IPS-NIHi7 (cell line): ENCODE measurements at regions not wholly inside any gene's neighbourhood (a gene's known extent, or its start where the extent isn't known, plus 50 kb on each side); places are given as distances from the start of the nearest gene placed in this dataset.
"Not testable (repeated sequence)": the region's sequence is repeated elsewhere in the genome, so short reads cannot be mapped to it uniquely, and the experiment has no call there.

ENCODE experiments used
- DNase-seq: peaks from one replicate; pipeline ENCODE4 v3.0.0; 2012; ENCODE audit warnings: mixed read lengths; ENCODE audit errors: extremely low spot score

- not testable (repeated sequence) for DNase-seq
These were observed 144.6 kb upstream of the DUSP22 start for GRCh38 chr6:147651-148050.

DNA sequence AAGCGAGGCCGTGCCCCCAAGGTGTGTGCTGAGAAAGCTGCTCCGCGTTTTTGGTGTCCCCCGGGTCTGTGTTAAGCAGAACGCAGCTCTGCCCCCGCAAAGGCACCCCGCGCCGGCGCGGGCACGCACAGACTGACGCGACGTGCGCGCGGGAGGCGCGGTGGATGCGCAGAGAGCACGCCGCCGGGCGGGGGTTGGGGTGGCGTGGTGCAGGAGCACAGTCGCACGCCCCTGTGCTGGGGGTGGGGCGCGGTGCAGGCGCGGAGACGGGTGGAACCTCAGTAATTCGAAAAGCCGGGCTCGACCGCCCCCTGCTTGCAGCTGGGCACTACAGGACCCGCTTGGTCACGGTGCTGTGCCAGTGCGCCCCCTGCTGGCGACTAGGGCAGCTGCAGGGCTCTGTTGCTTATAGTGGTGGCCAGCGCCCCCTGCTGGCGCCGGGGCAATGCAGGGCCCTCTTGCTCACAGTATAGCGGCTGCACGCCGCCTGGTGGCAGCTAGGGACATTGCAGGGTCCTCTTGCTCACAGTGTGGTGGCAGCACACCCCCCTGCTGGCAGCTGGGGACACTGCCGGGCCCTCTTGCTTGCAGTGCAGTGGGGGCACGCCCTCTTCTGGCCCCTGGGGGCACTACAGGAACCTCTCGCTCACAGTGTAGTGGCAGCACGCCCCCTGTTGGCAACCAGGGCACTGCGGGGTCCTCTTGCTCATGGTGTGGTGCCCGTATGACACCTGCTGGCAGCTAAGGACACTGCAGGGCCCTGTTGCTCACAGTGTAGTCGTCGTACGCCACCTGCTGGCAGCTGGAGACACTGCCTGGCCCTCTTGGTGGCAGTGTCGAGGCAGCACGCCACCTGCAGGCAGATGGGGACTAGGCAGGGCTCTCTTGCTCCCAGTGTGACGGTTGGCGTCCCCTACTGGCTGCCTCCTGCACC lies 144.0 kb upstream of the DUSP22 start:
- DNase-seq = not testable (repeated sequence)

DNA sequence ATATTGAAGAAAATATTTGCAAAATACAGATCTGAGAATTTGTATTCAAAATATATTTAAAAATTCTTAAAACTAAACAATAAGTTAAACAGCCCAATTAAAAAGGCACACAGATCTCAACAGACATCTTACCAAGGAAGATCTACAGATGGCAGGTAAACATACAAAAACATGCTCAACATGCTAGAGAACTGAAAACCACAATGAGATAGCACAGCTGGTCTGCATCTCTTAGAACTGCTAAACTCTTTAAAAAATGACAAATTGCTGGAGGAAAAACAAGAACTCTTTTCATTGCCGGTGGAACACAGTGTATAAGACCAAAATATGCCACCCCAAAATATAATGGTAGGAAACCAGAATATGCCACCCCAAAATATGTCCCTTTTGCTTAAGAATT lies 142.1 kb upstream of the DUSP22 start:
- not testable (repeated sequence) for DNase-seq

DNA sequence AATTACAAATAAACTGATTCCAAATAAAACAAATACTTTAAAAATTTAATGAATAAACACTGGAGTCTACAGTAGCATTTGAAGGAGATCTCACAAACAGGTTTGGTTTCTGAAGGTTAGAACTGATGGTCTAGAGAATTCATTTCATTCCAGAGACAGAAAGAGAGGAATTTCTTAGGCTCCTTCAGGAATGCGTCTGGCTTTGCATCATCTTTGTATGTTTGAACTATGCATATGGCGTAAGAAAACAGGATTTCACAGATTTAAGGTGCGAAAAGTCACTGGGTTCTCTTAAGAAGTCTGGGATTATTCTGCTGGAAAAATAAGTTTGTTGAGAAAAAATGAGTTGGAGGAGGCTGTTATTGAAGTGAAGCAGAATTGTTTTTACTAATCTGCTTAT lies 139.9 kb upstream of the DUSP22 start:
- not testable (repeated sequence) for DNase-seq

- not testable (repeated sequence) for DNase-seq
These were observed 139.3 kb upstream of the DUSP22 start for GRCh38 chr6:153026-153425.

GRCh38 chr6:153867-154266 lies 138.4 kb upstream of the DUSP22 start:
- not testable (repeated sequence) for DNase-seq

DNA sequence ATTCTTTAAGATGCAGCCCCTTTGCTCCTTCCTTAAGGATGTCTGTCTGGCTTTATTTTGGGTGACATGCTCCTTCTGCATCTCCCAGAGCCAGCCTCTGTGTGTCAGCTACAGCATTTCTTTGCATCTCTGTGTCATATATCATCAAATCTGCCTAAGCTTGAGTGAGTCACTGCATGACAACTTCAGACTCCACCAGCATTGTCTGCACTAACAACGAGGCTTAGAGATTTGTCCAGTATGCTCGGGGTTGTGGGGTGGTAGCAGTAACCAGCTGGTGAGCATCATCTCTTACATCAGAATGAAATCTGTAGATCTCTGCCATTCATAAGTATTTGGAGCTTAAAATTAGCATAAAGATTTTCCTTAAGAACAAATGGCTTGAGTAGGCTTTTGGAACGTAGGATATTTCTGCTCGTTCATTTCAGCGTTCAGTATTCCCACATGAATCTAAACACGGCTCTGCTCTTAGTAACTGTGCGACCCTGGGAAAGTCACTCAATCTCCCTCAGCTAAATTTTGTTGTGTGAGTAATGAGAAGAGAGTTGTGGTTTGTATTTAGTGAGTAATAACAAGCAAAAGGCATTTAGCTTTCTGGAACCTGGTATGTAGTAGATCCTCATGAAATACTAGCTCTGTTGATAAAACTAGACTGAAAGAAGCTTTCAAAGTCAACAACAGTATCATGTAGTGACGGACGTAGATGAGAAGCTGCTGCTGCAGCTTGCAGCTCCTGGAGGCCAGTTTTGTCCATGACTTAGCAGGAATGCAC lies 137.8 kb upstream of the DUSP22 start:
- DNase-seq = not testable (repeated sequence)

DNA sequence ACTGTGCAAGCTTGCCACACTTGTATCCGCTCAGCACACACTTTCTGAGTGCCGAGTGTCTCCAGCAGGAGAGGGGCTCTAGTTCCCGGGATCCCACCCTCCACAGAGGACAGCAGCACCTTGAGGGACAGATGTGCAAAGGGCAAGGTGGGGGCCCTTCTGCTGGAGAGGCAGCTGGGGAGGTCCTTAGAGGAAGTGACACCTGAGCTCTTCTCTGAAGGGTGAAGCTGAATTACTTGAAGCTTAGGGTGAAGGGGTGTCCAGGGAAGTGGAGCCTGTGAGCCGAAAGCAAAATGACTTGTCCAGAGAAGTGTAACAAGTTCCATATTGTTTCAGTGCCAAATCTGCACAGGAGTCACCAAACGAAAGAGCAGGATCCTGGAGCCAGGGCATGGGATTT lies 136.3 kb upstream of the DUSP22 start:
- DNase-seq = no peak

GRCh38 chr6:156441-157140 lies 135.7 kb upstream of the DUSP22 start:
- not testable (repeated sequence) for DNase-seq

GRCh38 chr6:157176-157575 lies 135.1 kb upstream of the DUSP22 start:
- DNase-seq = not testable (repeated sequence)

GRCh38 chr6:161657-162056 lies 130.6 kb upstream of the DUSP22 start:
- DNase-seq = not testable (repeated sequence)

DNA sequence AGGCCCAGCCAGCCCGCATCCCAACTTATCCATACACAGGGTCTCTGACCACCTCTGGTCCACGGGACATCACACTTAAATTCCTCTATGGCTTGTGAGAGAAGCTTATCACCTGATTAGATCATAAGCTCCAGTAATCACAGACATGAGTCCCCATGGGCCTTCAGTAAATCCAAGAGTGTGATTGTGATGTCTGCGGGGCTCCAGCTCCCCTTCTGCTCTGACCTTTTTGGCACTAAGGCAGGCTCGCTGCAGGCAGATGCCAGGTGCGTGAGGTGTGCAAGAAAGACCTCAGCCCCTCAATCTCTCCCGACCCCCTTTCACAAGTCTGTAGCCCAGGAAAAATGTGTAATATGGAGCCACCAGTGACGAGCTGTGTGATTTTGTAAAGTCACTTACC lies 127.6 kb upstream of the DUSP22 start:
- DNase-seq = no peak

DNA sequence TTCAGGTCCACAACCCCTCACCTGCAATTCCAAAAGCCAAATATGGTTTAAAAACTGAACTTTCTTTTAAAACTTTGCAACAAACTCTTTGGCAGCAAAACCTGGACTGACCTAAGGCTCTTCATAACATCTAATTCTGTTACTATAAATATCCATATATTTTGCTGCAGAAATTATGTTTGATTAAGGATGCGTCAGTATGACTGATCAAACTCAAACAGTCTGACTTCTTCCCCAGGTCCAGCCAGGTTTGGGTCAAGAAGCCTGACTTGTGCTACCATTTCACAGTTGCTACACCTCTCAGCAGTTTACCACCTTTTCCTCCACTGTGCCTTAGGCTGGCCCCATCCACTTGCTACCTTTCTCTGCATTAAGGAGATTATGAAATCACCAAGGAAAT lies 127.0 kb upstream of the DUSP22 start:
- no peak for DNase-seq

- DNase-seq = no peak
These were observed 126.4 kb upstream of the DUSP22 start for GRCh38 chr6:165906-166305.

- DNase-seq = peak; percentile 68
These were observed 123.3 kb upstream of the DUSP22 start for GRCh38 chr6:168865-169455.

- DNase-seq = no peak
These were observed 118.3 kb upstream of the DUSP22 start for GRCh38 chr6:174036-174435.

- no peak for DNase-seq
These were observed 116.6 kb upstream of the DUSP22 start for GRCh38 chr6:175680-176079.

DNA sequence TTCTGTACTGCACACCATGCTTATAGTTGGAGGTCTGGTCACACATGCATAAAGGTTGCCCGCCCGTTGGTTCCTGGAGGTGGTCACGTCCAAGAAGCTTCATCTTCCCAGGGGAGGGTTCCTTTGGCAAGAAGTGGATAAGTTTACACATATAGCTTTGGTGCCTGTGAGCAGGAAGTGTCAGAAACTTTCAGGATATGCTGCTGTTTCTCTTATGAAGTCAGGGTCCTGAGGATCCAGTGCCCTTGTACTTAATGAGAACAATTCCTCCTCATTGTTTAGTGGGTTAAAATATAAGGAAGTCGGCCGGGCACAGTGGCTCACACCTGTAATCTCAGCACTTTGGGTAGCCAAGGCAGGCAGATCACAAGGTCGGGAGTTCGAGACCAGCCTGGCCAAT lies 115.5 kb upstream of the DUSP22 start:
- DNase-seq = no peak

GRCh38 chr6:178119-178518 lies 114.2 kb upstream of the DUSP22 start:
- DNase-seq = no peak

DNA sequence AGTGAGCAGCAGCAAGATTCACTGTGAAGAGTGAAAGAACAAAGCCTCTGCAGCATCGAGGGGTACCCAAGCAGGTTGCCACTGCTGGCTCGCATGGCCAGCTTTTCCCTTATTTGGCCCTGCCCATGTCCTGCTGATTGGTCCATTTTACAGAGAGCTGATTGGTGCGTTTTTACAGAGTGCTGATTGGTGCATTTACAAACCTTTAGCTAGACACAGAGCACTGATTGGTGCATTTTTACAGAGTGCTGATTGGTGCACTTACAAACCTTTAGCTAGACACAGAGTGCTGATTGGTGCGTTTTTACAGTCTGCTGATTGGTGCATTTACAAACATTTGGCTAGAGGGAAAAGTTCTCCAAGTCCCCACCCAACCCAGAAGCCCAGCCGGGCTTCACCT lies 113.4 kb upstream of the DUSP22 start:
- DNase-seq = not testable (repeated sequence)

- no peak for DNase-seq
These were observed 112.8 kb upstream of the DUSP22 start for GRCh38 chr6:179340-179950.
